ENCODE measurements at regions not wholly inside any gene's neighbourhood (a gene's known extent, or its start where the extent isn't known, plus 50 kb on each side); places are given as distances from the start of the nearest gene placed in this dataset.

DNA sequence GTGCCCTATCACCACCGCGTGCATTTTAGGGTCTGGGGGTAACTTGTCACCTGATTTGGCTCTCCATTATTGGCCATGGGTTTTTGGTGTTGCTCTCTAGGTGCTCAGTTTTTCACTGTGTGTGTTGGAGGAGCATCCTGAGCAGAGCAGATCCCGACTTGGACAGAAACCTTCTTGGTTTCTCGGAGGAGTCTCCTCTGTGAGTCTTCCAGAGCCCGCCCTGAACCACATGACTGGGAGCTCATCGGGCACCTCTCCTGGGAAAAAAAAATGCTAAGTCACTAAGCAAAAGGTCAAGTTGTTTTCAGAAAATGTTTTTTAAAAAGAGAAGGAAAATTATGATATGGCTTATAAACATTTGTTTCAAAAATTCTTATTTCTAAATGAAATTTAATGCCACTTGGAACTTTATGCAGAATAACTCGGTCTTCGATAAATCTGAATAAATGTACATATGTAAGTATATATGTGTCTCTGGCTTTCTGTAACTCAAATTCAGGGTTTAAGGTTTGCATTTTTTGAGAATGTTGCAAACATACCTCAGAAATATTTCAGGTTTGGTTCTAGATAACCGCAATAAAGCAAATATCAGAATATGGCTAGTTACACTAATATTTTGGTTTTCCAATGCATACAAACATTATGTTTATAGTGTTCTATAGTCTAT, 255.2 kb downstream of the AUH start:
- DNase-seq (ENCODE audit: low read depth), result no peak
- no peak overlapping the region for H3K4me3 ChIP-seq (ENCODE audit: low read depth, low read length)
- TF ChIP-seq, protein P1, sequence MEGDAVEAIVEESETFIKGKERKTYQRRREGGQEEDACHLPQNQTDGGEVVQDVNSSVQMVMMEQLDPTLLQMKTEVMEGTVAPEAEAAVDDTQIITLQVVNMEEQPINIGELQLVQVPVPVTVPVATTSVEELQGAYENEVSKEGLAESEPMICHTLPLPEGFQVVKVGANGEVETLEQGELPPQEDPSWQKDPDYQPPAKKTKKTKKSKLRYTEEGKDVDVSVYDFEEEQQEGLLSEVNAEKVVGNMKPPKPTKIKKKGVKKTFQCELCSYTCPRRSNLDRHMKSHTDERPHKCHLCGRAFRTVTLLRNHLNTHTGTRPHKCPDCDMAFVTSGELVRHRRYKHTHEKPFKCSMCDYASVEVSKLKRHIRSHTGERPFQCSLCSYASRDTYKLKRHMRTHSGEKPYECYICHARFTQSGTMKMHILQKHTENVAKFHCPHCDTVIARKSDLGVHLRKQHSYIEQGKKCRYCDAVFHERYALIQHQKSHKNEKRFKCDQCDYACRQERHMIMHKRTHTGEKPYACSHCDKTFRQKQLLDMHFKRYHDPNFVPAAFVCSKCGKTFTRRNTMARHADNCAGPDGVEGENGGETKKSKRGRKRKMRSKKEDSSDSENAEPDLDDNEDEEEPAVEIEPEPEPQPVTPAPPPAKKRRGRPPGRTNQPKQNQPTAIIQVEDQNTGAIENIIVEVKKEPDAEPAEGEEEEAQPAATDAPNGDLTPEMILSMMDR (IDR thresholded peaks at IDR 0.05; ENCODE audit: insufficient read depth, low read depth, low read length), result no peak

DNA sequence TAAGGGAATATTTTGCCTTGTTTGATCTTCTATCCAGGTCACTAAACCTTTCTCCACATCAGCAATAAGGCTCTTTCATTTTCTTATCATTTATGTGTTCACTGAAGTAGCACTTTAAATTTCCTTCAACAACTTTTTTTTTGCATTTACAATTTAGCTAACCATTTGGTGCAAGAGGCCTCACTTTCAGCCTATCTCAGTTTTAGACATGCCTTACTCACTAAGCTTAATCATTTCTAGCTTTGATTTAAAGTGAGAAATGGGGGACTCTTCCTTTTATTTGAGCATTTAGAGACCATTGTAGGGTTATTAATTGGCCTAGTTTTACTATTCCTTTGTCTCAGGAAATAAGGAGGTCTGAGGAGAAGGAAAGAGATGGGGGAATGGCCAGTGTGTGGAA, 250.5 kb downstream of the AUH start:
- DNase-seq (ENCODE audit: low read depth), result no peak
- TF ChIP-seq, protein P1 (IDR thresholded peaks at IDR 0.05; ENCODE audit: insufficient read depth, low read depth, low read length), result no peak
- no peak overlapping the region for H3K4me3 ChIP-seq (ENCODE audit: low read depth, low read length)

DNA sequence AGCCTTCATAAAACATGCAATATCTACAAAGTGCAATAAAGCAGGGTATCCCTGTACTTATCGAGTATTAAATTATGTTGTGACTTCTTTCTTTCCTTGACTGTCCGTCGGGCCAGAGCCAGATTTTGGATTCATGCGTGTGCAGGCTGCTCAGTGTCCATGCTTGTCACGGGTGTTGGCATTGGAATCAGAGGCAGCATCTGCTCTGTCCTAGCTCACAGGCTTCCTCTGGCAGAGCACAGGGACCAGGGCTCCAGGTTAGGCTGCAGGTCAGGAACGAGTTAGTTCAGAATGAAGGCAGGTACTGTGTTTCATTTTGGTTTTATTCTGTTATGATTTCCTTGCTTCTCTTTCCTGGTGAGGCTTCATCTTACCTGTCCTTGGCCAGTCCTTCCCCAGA, 249.8 kb downstream of the AUH start:
- DNase-seq (ENCODE audit: low read depth), result no peak
- no peak overlapping the region for H3K4me3 ChIP-seq (ENCODE audit: low read depth, low read length)
- TF ChIP-seq, protein P1 (IDR thresholded peaks at IDR 0.05; ENCODE audit: insufficient read depth, low read depth, low read length), result no peak

DNA sequence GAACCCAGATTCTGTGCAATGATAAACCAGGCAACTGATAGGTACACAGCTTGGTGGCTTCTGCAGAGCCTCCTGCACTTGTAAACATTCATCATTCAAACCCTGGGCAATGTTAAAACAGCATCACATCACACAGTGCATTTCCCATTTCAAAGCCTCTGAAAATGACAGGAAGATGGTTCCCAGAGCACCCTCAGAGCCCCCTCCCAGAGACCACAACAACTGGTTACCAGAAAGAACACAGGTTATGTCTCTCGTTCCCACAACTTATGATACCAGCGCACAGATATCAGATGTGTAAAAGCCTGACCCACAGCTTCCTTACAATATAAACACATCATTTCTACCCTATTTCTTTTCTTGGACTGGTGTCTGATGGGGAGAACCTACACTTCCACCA, 248.7 kb downstream of the AUH start:
- DNase-seq (ENCODE audit: low read depth), result no peak
- H3K4me3 ChIP-seq (ENCODE audit: low read depth, low read length), result no peak overlapping the region
- TF ChIP-seq, protein P1 (IDR thresholded peaks at IDR 0.05; ENCODE audit: insufficient read depth, low read depth, low read length), result no peak

DNA sequence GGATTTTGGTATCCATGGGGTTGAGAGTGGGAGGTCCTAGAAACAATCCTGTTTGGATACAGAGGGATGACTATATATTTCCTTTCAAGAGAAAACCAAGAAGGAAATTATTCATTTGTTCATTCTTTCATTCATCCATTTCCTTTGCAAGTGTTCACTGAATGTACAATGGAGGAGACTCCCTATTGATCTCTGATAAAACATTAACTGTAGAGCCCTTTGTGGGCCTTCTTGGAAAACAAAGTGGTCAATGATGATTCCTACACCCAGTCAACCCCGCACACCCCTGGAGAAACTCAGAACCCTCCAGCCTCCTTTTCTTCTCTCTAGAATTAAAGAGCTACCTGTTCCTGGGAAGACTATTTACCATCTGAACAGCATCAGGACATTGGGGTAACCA, 247.3 kb downstream of the AUH start:
- DNase-seq (ENCODE audit: low read depth), result no peak
- H3K4me3 ChIP-seq (ENCODE audit: low read depth, low read length), result no peak overlapping the region
- TF ChIP-seq, protein P1 (IDR thresholded peaks at IDR 0.05; ENCODE audit: insufficient read depth, low read depth, low read length), result no peak

DNA sequence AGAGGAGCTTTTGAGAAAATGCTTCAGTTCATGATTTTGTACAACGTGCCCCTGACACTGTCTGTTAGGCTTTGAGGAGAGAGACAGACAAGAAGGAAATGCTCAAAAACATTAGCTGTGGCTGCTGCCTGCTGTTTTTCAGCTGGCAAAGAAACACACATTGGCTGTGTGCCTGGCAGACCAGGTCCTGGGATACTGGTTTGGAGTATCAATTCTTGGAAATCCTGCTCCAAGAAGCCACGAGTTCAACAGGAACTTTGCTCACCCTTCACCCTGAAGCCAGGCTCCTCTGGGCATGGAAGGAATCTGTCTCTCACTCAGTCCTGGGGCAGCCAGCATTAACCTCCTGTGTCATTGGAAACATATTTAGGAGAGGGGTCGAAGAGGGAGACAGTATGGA, 245.5 kb downstream of the AUH start:
- no peak overlapping the region for H3K4me3 ChIP-seq (ENCODE audit: low read depth, low read length)
- no peak for DNase-seq (ENCODE audit: low read depth)
- TF ChIP-seq, protein P1 (IDR thresholded peaks at IDR 0.05; ENCODE audit: insufficient read depth, low read depth, low read length), result no peak

DNA sequence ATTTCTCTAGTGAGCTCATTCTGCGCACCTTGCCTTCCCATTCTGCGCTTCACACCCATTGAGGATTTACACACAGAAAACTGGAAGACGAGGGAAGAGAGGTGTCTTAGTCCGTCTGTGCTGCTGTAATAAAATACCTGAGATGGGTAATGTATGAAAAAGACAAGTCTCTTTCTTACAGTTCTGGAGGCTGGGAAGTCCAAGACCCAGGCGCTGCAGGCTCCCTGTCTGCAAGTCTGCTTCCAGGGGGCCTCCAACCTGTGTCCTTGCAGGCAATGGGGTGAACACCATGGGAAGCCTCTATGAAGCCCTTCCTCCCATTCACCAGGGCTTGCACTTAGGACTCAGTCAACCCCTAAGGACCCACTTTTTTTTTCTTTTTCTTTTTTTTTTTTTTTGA, 245.0 kb downstream of the AUH start:
- TF ChIP-seq, protein P1 (IDR thresholded peaks at IDR 0.05; ENCODE audit: insufficient read depth, low read depth, low read length), result no peak
- no peak for DNase-seq (ENCODE audit: low read depth)
- no peak overlapping the region for H3K4me3 ChIP-seq (ENCODE audit: low read depth, low read length)

Data from fibroblast of villous mesenchyme (primary cell).